Activated CD4-positive, alpha-beta T cell treated with anti-CD3 and anti-CD28 coated beads for 48 hours (primary cell): ENCODE measurements at regions not wholly inside any gene's neighbourhood (a gene's known extent, or its start where the extent isn't known, plus 50 kb on each side); places are given as distances from the start of the nearest gene placed in this dataset.

Experiments
- DNase-seq: peaks from one replicate; pipeline ENCODE4 v3.0.0-alpha.2; 2020

DNA sequence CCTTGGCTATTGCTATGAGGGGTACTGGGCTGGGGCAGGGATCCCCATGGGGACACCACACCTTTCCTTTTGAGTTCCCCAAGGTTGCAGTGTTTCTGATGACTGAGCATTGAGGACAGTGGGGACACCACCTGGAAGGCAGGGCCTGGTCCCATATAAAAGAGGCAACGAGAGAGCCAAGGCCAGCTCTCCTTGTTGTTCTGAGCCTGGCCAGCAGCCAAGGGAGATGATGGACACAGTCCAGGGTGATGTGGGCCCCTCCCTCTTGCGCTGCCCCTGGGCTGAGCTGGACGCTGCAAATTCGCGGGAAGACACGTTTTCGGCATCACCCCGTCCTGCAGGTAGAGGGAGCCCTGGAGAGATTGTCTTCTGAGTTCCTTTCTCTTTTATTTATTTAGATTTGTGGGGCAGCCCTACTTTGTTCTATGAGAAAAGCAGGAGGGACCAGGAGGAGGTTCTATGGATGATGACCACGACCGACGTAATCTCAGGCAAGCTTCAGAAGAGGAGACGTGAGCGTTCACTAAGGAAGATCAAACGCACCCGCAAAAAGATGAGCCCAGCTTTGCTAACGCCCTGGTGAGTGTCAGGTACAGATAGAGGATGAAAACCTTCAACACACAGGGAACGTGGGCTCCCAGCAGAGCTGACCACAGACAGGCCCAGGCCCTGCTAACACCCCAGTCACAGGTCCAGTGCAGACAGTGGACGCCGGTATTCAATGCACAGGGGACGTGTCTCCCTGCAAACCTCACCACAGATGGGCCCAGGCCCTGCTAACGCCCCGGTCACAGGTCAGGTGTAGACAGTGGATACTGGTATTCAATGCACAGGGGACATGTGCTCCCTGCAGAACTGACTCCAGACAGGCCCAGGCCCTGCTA, 97.4 kb downstream of the SHOX start:
- DNase-seq = no peak

- DNase-seq = no peak
Observed at GRCh38 chrX:725971-726370, 95.4 kb downstream of the SHOX start.

GRCh38 chrX:724256-724655, 93.7 kb downstream of the SHOX start:
- peak; percentile 17 for DNase-seq

DNA sequence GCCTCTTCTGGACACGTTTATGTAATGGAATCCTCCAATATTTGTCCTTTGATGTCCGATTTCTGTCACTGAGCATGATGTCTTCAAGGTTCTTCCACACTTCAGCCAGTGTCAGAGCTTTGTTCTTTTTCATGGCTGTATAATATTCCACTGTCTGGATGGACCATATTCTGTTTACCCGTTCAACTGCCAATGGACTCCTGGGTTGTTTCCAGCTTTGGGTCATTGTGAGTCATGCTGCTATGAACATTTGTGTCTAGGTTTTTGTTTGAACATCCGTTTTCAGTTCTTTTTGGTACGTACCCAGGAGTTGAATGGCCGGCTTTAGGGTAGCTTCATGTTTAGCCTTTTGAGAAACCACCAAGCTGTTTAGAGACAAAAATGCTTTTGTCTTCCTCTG, 93.2 kb downstream of the SHOX start:
- DNase-seq = no peak

GRCh38 chrX:721354-721753, 90.8 kb downstream of the SHOX start:
- no peak for DNase-seq

DNA sequence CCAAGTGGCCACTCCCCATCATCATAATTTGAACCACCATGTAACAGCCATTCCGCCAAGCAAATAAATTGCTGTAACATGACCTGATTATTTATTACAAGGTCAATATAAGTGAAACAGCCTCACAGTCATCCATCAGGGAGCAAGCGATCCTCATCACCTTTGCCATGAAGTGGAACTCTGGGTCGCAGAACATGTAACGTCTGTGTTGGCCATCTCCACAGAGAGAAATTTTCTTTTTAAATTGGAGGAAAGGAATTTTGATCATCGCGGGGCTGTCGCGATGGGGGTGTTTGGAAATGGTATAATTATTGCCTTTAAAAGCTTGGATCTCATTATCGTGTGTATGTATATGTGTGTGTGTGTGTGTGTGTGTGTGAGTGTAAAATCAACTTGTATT, 90.2 kb downstream of the SHOX start:
- no peak for DNase-seq

- DNase-seq = no peak
Observed at GRCh38 chrX:720250-720649, 89.7 kb downstream of the SHOX start.

DNA sequence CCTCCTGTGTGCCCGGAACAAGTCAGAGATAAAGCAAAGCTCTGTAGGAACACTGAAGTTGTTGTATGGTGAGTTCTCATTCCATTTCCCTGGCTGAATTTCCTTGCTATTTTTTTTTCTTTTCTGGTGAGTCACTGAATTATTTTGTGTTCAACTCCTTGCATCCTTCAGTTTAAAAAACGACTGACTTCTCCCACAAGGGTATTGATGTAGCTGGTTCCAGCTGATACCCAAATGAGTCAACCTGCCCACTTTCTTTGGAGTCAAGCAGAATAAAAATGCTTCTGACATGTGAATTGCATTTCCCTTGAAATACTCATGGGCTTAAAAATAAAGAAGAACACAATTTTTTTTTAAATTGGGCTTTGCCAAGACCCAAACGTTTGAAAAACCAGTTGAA, 85.5 kb downstream of the SHOX start:
- no peak for DNase-seq

- no peak for DNase-seq
Observed at GRCh38 chrX:714131-714530, 83.5 kb downstream of the SHOX start.
